ENCODE measurements at regions not wholly inside any gene's neighbourhood (a gene's known extent, or its start where the extent isn't known, plus 50 kb on each side); places are given as distances from the start of the nearest gene placed in this dataset.

GRCh38 chr2:7721413-7721995, 804.3 kb downstream of the RNF144A start:
- Histone ChIP-seq H3K27ac (no peak overlapping the region), H3K9me3 (no peaks in the 10 kb centered on the region), H3K4me1 (no peaks in the 10 kb centered on the region), H3K4me2 (no peak overlapping the region), H3K4me3 (no peak overlapping the region)
- FAIRE-seq (no peak), DNase-seq (ENCODE audit: low read depth in 1 of 2, low spot score in 1 of 2) (no peak), ATAC-seq (no peak)
- TF ChIP-seq REST (IDR thresholded peaks at IDR 0.05) (no peak), JUN (IDR thresholded peaks at IDR 0.05) (no peak), NPAS2 (CRISPR knock-in tag; IDR thresholded peaks at IDR 0.05; ENCODE audit: borderline replicate concordance) (no peak), RFX5 (IDR thresholded peaks at IDR 0.05) (no peak), MYC (IDR thresholded peaks at IDR 0.05; ENCODE audit: borderline replicate concordance, low read length) (no peak), RCOR1 (IDR thresholded peaks at IDR 0.05; ENCODE audit: low read depth, low read length) (no peak), ZC3H11A (IDR thresholded peaks at IDR 0.05) (no peak), CTCF (IDR thresholded peaks at IDR 0.05) (no peak), NFE2L2 (conservative IDR thresholded peaks at IDR 0.05; ENCODE audit: low read length) (no peak), HES2 (IDR thresholded peaks at IDR 0.05) (no peak), ZNF302 (CRISPR knock-in tag; IDR thresholded peaks at IDR 0.05) (no peak), SREBF2 (IDR thresholded peaks at IDR 0.05) (no peak), POLR2AphosphoS2 (conservative IDR thresholded peaks at IDR 0.05; ENCODE audit: low read length) (no peak), KDM1A (IDR thresholded peaks at IDR 0.05; ENCODE audit: low read depth) (no peak), TFCP2L1 (CRISPR knock-in tag; IDR thresholded peaks at IDR 0.05) (no peak), MAZ (IDR thresholded peaks at IDR 0.05; ENCODE audit: borderline replicate concordance, low read depth, low read length) (no peak)
- CTCF ChIA-PET: no interaction called here
- POLR2A ChIA-PET: no interaction called here
- 36% methylated on average over 10 of the region's 10 CpGs for WGBS (ENCODE audit: missing lambda C conversion rate)

GRCh38 chr2:7722212-7722910, 805.1 kb downstream of the RNF144A start:
- H3K4me2 ChIP-seq: no peak overlapping the region
- POLR2A ChIA-PET: no interaction called here
- ATAC-seq: no peak

GRCh38 chr2:7724336-7724735, 807.1 kb downstream of the RNF144A start:
- FAIRE-seq (no peak), DNase-seq (ENCODE audit: low read depth in 1 of 2, low spot score in 1 of 2) (no peak), ATAC-seq (no peak)
- Histone ChIP-seq H3K9me3 (no peaks in the 10 kb centered on the region), H3K4me2 (no peak overlapping the region), H3K27ac (no peak overlapping the region), H3K4me3 (no peak overlapping the region), H3K4me1 (no peaks in the 10 kb centered on the region)
- 38% methylated on average over 5 of the region's 5 CpGs for WGBS (ENCODE audit: missing lambda C conversion rate)
- POLR2A ChIA-PET: interaction anchor here (0.8 kb wide), 1 partner anchor 958 kb away, joined by 3 read pairs; the partner anchor contains the start of gene ID2
- no peak for TF ChIP-seq JUNB (IDR thresholded peaks at IDR 0.05)
- TF ChIP-seq HOXB5 (CRISPR knock-in tag; IDR thresholded peaks at IDR 0.05): no peak
- TF ChIP-seq HEYL (CRISPR knock-in tag; IDR thresholded peaks at IDR 0.05): no peak
- no peak for TF ChIP-seq NFE2L2 (conservative IDR thresholded peaks at IDR 0.05; ENCODE audit: low read length)
- TF ChIP-seq SMC3 (IDR thresholded peaks at IDR 0.05): no peak
- TF ChIP-seq HDAC2 (IDR thresholded peaks at IDR 0.05): no peak
- TF ChIP-seq CHD2 (IDR thresholded peaks at IDR 0.05; ENCODE audit: low read length, partially characterized antibody): no peak
- CTCF ChIA-PET: no interaction called here

More at GRCh38 chr2:7722212-7722910, 805.1 kb downstream of the RNF144A start:
- CTCF ChIA-PET: no interaction called here
- FAIRE-seq: no peak
- Histone ChIP-seq H3K4me1 (no peaks in the 10 kb centered on the region), H3K27ac (no peak overlapping the region), H3K9me3 (no peaks in the 10 kb centered on the region), H3K4me3 (no peak overlapping the region)
- WGBS (ENCODE audit: missing lambda C conversion rate): 56% methylated on average over 13 of the region's 13 CpGs
- DNase-seq (ENCODE audit: low read depth in 1 of 2, low spot score in 1 of 2): no peak
- no peak for TF ChIP-seq FOXS1 (CRISPR knock-in tag; IDR thresholded peaks at IDR 0.05)
